Activated naive CD8-positive, alpha-beta T cell treated with anti-CD3 and anti-CD28 coated beads, Interleukin-2, amount 10 ng/mL, durations not matched to agents 7 days and 5 days (primary cell): ENCODE measurements at regions not wholly inside any gene's neighbourhood (a gene's known extent, or its start where the extent isn't known, plus 50 kb on each side); places are given as distances from the start of the nearest gene placed in this dataset.
"Not testable (repeated sequence)": the region's sequence is repeated elsewhere in the genome, so short reads cannot be mapped to it uniquely, and the experiment has no call there.

ENCODE experiments used
- ATAC-seq: fragments of 150-1000 bp; cut with Tn5 transposase; one replicate; pipeline ENCODE4 v1.10.0; 2021; ENCODE audit warnings: low read depth, moderate library complexity
- POLR2A ChIA-PET: fragments of 350-600 bp; sonication (Branson Sonifier 250); formaldehyde crosslinking; loops from one replicate; lab custom pipeline; 2021; ENCODE audit warnings: antibody characterized with exemption; lab: Charles Lee
- DNase-seq: peaks from one replicate; pipeline ENCODE4 v3.0.0; 2021
- H3K27ac Mint-ChIP-seq: one replicate; pipeline ENCODE4 v1.8.0; 2022; ENCODE audit warnings: mild to moderate bottlenecking, mixed read lengths
- H3K27me3 Mint-ChIP-seq: one replicate; pipeline ENCODE4 v1.8.0; 2022; ENCODE audit warnings: mild to moderate bottlenecking, moderate library complexity, mixed read lengths
- H3K36me3 Mint-ChIP-seq: one replicate; pipeline ENCODE4 v1.8.0; 2021; ENCODE audit warnings: mild to moderate bottlenecking, mixed read lengths
- H3K4me1 Mint-ChIP-seq: one replicate; pipeline ENCODE4 v1.8.0; 2021; ENCODE audit warnings: mixed read lengths
- H3K4me3 Mint-ChIP-seq: one replicate; pipeline ENCODE4 v1.8.0; 2022; ENCODE audit warnings: mild to moderate bottlenecking, moderate library complexity, mixed read lengths
- H3K9me3 Mint-ChIP-seq: one replicate; pipeline ENCODE4 v1.8.0; 2021; ENCODE audit warnings: mixed read lengths

- Mint-ChIP-seq H3K27ac (no peak overlapping the region), H3K27me3 (peaks cover 10% of the 10 kb centered on the region), H3K9me3 (peaks cover 1% of the 10 kb centered on the region), H3K4me1 (no peaks in the 10 kb centered on the region), H3K36me3 (no peaks in the 10 kb centered on the region), H3K4me3 (no peak overlapping the region)
- ATAC-seq (no peak), DNase-seq (no peak)
- POLR2A ChIA-PET, result no interaction called here
Observed at GRCh38 chr3:197367081-197367780, 68.8 kb upstream of the DLG1 start.

GRCh38 chr3:197366301-197367044 lies 68.1 kb upstream of the DLG1 start:
- H3K27ac Mint-ChIP-seq, result no peak overlapping the region
- no peaks in the 10 kb centered on the region for H3K36me3 Mint-ChIP-seq
- no peaks in the 10 kb centered on the region for H3K4me1 Mint-ChIP-seq
- ATAC-seq (no peak), DNase-seq (no peak)
- H3K4me3 Mint-ChIP-seq, result no peak overlapping the region
- H3K9me3 Mint-ChIP-seq, result peaks cover 2% of the 10 kb centered on the region
- H3K27me3 Mint-ChIP-seq, result peaks cover 8% of the 10 kb centered on the region
- POLR2A ChIA-PET, result no interaction called here

GRCh38 chr3:197365586-197365985 lies 67.2 kb upstream of the DLG1 start:
- peaks cover 5% of the 10 kb centered on the region for H3K9me3 Mint-ChIP-seq
- DNase-seq (no peak), ATAC-seq (no peak)
- no peak overlapping the region for H3K4me3 Mint-ChIP-seq
- H3K27ac Mint-ChIP-seq, result no peak overlapping the region
- POLR2A ChIA-PET, result no interaction called here
- H3K36me3 Mint-ChIP-seq, result peaks cover 1% of the 10 kb centered on the region
- H3K27me3 Mint-ChIP-seq, result peaks cover 8% of the 10 kb centered on the region
- H3K4me1 Mint-ChIP-seq, result no peaks in the 10 kb centered on the region

GRCh38 chr3:197364410-197365071 lies 66.1 kb upstream of the DLG1 start:
- Mint-ChIP-seq H3K36me3 (peaks cover 1% of the 10 kb centered on the region), H3K4me1 (no peaks in the 10 kb centered on the region), H3K9me3 (peaks cover 12% of the 10 kb centered on the region), H3K27me3 (peaks cover 5% of the 10 kb centered on the region), H3K4me3 (no peak overlapping the region), H3K27ac (no peak overlapping the region)
- ATAC-seq, result no peak
- no peak for DNase-seq
- POLR2A ChIA-PET, result no interaction called here

GRCh38 chr3:197363553-197364409 lies 65.4 kb upstream of the DLG1 start:
- H3K4me1 Mint-ChIP-seq, result no peaks in the 10 kb centered on the region
- ATAC-seq, result no peak
- POLR2A ChIA-PET, result no interaction called here
- H3K9me3 Mint-ChIP-seq, result peaks cover 14% of the 10 kb centered on the region
- peaks cover 5% of the 10 kb centered on the region for H3K27me3 Mint-ChIP-seq
- no peak for DNase-seq
- H3K36me3 Mint-ChIP-seq, result peaks cover 1% of the 10 kb centered on the region
- H3K27ac Mint-ChIP-seq, result no peak overlapping the region
- H3K4me3 Mint-ChIP-seq, result no peak overlapping the region

- no peak for ATAC-seq
- no peak for DNase-seq
- no peaks in the 10 kb centered on the region for H3K4me1 Mint-ChIP-seq
- peaks cover 5% of the 10 kb centered on the region for H3K27me3 Mint-ChIP-seq
- peaks cover 14% of the 10 kb centered on the region for H3K9me3 Mint-ChIP-seq
- H3K4me3 Mint-ChIP-seq, result no peak overlapping the region
- POLR2A ChIA-PET, result no interaction called here
- H3K36me3 Mint-ChIP-seq, result peaks cover 1% of the 10 kb centered on the region
- H3K27ac Mint-ChIP-seq, result no peak overlapping the region
Observed at GRCh38 chr3:197362081-197362480, 63.7 kb upstream of the DLG1 start.

GRCh38 chr3:197360095-197360494 lies 61.7 kb upstream of the DLG1 start:
- ATAC-seq, H3K36me3 Mint-ChIP-seq, DNase-seq, H3K4me3 Mint-ChIP-seq, H3K4me1 Mint-ChIP-seq, POLR2A ChIA-PET, H3K27me3 Mint-ChIP-seq, H3K27ac Mint-ChIP-seq: not testable (repeated sequence)
- peaks cover 14% of the 10 kb centered on the region for H3K9me3 Mint-ChIP-seq

GRCh38 chr3:197359476-197359875 lies 61.1 kb upstream of the DLG1 start:
- H3K4me1 Mint-ChIP-seq, H3K27me3 Mint-ChIP-seq, H3K27ac Mint-ChIP-seq, DNase-seq, H3K36me3 Mint-ChIP-seq, H3K4me3 Mint-ChIP-seq, ATAC-seq, POLR2A ChIA-PET: not testable (repeated sequence)
- H3K9me3 Mint-ChIP-seq, result peaks cover 14% of the 10 kb centered on the region

GRCh38 chr3:197356741-197357140 lies 58.3 kb upstream of the DLG1 start:
- Mint-ChIP-seq H3K27ac (no peak overlapping the region), H3K27me3 (peaks cover 3% of the 10 kb centered on the region), H3K36me3 (peaks cover 1% of the 10 kb centered on the region), H3K4me1 (no peaks in the 10 kb centered on the region), H3K9me3 (peaks cover 12% of the 10 kb centered on the region), H3K4me3 (no peak overlapping the region)
- ATAC-seq (no peak), DNase-seq (no peak)
- POLR2A ChIA-PET, result no interaction called here

- Mint-ChIP-seq H3K4me1 (no peaks in the 10 kb centered on the region), H3K36me3 (peaks cover under 1% of the 10 kb centered on the region), H3K4me3 (no peak overlapping the region), H3K27me3 (peaks cover 3% of the 10 kb centered on the region), H3K9me3 (peaks cover 11% of the 10 kb centered on the region), H3K27ac (no peak overlapping the region)
- no peak for ATAC-seq
- no peak for DNase-seq
- POLR2A ChIA-PET, result no interaction called here
Observed at GRCh38 chr3:197356275-197356674, 57.9 kb upstream of the DLG1 start.

GRCh38 chr3:197355713-197356112 lies 57.3 kb upstream of the DLG1 start:
- H3K27me3 Mint-ChIP-seq, result peaks cover 3% of the 10 kb centered on the region
- no peak overlapping the region for H3K27ac Mint-ChIP-seq
- no peaks in the 10 kb centered on the region for H3K36me3 Mint-ChIP-seq
- no peak for DNase-seq
- POLR2A ChIA-PET, result no interaction called here
- no peak for ATAC-seq
- no peaks in the 10 kb centered on the region for H3K4me1 Mint-ChIP-seq
- peaks cover 8% of the 10 kb centered on the region for H3K9me3 Mint-ChIP-seq
- no peak overlapping the region for H3K4me3 Mint-ChIP-seq

GRCh38 chr3:197354568-197355001 lies 56.2 kb upstream of the DLG1 start:
- Mint-ChIP-seq H3K36me3 (no peaks in the 10 kb centered on the region), H3K4me3 (no peak overlapping the region), H3K27ac (no peak overlapping the region), H3K9me3 (peaks cover 3% of the 10 kb centered on the region), H3K4me1 (no peaks in the 10 kb centered on the region), H3K27me3 (peaks cover 3% of the 10 kb centered on the region)
- no peak for DNase-seq
- ATAC-seq, result no peak
- POLR2A ChIA-PET, result no interaction called here
